ENCODE measurements at regions not wholly inside any gene's neighbourhood (a gene's known extent, or its start where the extent isn't known, plus 50 kb on each side); places are given as distances from the start of the nearest gene placed in this dataset.
A peak's percentile ranks its signal among the peaks of the same experiment; 100 is the strongest.

DNA sequence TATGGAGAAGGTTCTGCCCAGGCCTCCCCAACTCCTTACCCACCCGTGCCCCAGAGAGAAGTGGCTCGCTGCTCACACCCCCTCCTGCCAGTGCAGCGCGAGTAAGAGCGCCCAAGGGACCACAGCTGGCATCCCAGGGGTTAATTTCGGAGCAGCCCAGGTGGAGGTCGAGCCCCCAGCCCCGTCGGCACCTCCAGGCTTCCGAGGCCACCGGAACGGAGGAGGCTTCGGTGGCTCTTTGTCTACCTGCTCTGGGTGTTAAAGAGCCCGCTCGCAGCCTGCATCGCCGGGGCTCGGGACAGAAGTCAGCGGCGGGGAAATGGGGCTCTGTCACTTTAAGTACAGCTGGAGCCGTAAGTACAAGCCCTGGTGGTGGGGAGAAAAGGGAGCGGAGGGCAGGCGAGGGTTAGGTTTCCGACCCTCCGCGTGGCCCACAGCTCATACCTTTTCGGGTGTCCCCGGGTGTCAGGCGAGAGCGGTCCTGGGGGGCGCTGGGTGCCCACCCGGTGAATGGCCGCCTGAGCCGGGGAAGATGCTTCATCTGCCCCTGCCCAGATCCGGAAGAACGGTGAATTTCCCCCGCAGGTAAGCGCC, 89.4 kb upstream of the IPO9 start:
- Histone ChIP-seq H3K27me3 (ENCODE audit: control insufficient read depth in 3 of 3, insufficient read depth in 3 of 3, low read length in 3 of 3) (peaks cover 0 to 13% (median 0%) of the 10 kb centered on the region in 3 donors), H3K27ac (ENCODE audit: low read depth in 1 of 3, low read length in 2 of 3) (peak overlapping the region in 1 of 3 donors; percentile 76), H3K9me3 (ENCODE audit: control insufficient read depth in 2 of 2, insufficient read depth in 1 of 2, low read depth in 1 of 2, low read length in 1 of 2) (no peaks in the 10 kb centered on the region), H3K4me3 (ENCODE audit: low read depth in 1 of 3, low read length in 3 of 3) (peak overlapping the region; percentile 52 to 69 (median 65)), H3K36me3 (ENCODE audit: control insufficient read depth in 3 of 3, insufficient read depth in 2 of 3, low read depth in 1 of 3, low read length in 3 of 3) (peaks cover 0 to 2% (median 0%) of the 10 kb centered on the region in 3 donors), H3K4me1 (ENCODE audit: control insufficient read depth in 3 of 3, insufficient read depth in 2 of 3, low read depth in 1 of 3, low read length in 2 of 3) (peaks cover 0 to 21% (median 14%) of the 10 kb centered on the region in 3 donors)
- 1 to 5% (median 2%) methylated on average over 35 to 38 of the region's 38 CpGs for WGBS, 3 donors
- FAIRE-seq = no peak
- DNase-seq = peak; percentile 79 to 82

DNA sequence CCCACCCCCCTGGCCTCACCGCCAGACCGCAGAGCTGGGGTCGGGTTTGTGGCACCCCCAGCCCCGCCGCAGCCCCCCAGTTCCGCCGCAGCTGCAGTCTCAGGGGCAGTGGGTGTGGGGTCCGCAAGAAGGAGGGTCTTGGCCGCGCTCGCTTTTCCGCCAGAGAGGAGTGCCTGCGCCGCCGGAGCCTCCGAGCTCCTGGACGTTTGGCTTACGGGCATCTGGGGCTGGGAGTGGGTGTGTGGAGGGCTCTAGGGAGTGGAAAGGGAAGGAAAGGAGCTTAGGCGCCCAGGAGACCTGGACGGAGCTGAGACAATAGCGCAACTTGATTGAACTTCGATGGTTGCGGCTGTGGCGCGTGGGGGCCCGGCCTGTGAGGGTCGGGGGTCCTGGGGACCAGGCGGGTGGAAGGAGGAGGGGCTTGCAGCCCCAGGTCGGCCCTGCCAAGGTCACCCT, 88.8 kb upstream of the IPO9 start:
- Histone ChIP-seq H3K27ac (ENCODE audit: low read depth in 1 of 3, low read length in 2 of 3) (peak overlapping the region in 1 of 3 donors; percentile 76), H3K27me3 (ENCODE audit: control insufficient read depth in 3 of 3, insufficient read depth in 3 of 3, low read length in 3 of 3) (peaks cover 0 to 13% (median 0%) of the 10 kb centered on the region in 3 donors), H3K4me3 (ENCODE audit: low read depth in 1 of 3, low read length in 3 of 3) (peak overlapping the region; percentile 52 to 69 (median 65)), H3K9me3 (ENCODE audit: control insufficient read depth in 2 of 2, insufficient read depth in 1 of 2, low read depth in 1 of 2, low read length in 1 of 2) (no peaks in the 10 kb centered on the region), H3K4me1 (ENCODE audit: control insufficient read depth in 3 of 3, insufficient read depth in 2 of 3, low read depth in 1 of 3, low read length in 2 of 3) (peaks cover 0 to 21% (median 14%) of the 10 kb centered on the region in 3 donors), H3K36me3 (ENCODE audit: control insufficient read depth in 3 of 3, insufficient read depth in 2 of 3, low read depth in 1 of 3, low read length in 3 of 3) (peaks cover 0 to 2% (median 0%) of the 10 kb centered on the region in 3 donors)
- DNase-seq (no peak), FAIRE-seq (no peak)
- 1 to 5% (median 3%) methylated on average over 26 to 29 of the region's 29 CpGs for WGBS, 3 donors

DNA sequence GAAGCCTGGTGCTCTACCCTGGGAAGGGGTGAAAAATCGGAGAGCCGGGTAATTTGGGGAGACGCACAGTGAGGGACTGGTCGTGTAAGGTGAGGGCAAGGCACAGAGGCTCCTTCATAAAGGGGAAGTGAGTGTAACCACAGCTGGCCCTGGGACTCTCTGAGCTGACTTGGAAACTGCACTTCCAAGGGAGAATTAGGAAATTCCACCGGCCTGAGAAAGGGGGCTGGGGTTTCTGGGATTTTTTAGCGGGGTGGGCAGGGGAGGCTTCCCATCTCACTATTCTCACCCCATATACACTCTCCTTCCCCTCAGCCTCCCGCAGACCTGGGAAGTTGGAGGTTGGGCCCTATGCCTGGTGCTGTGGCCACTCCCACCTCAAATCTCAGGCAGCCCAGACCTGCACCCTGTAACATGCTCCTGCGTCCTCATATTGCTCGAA, 88.3 kb upstream of the IPO9 start:
- H3K4me1 ChIP-seq (ENCODE audit: control insufficient read depth in 3 of 3, insufficient read depth in 2 of 3, low read depth in 1 of 3, low read length in 2 of 3) = peaks cover 0 to 21% (median 14%) of the 10 kb centered on the region in 3 donors
- no peaks in the 10 kb centered on the region for H3K9me3 ChIP-seq (ENCODE audit: control insufficient read depth in 2 of 2, insufficient read depth in 1 of 2, low read depth in 1 of 2, low read length in 1 of 2)
- peak overlapping the region in 1 of 3 donors; percentile 76 for H3K27ac ChIP-seq (ENCODE audit: low read depth in 1 of 3, low read length in 2 of 3)
- peaks cover 0 to 13% (median 0%) of the 10 kb centered on the region in 3 donors for H3K27me3 ChIP-seq (ENCODE audit: control insufficient read depth in 3 of 3, insufficient read depth in 3 of 3, low read length in 3 of 3)
- H3K4me3 ChIP-seq (ENCODE audit: low read depth in 1 of 3, low read length in 3 of 3) = peak overlapping the region in 2 of 3 donors; percentile 52 to 69
- FAIRE-seq (no peak), DNase-seq (no peak)
- peaks cover 0 to 2% (median 0%) of the 10 kb centered on the region in 3 donors for H3K36me3 ChIP-seq (ENCODE audit: control insufficient read depth in 3 of 3, insufficient read depth in 2 of 3, low read depth in 1 of 3, low read length in 3 of 3)
- WGBS, 3 donors = 10 to 21% (median 11%) methylated on average over 9 of the region's 9 CpGs

DNA sequence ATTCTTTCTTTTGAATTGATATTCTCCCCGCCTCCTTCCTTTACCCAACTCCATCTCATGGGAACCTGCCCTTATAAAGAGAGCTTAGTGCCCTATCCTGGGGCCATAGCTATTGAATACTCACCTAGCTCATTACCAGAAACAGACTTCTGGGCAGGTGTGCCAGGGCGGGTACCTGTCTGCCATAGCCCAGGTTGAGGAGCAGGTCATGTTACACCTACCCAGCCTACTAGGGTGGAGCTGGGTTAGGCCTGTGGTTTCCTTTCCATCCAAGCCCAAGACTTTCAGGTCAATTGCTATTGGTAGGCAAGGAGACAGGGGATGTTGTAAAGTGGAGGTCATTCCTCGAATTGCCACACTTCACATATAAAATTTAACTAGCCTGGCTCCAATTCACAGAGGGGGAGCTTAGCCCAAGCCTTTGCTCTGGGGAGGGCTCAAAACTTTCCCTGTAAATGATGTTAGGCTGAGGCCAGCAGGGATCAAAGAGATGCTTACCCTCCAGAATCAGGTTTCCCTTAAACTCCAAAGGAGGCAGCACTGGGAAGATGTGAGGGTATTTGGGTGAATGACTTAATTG, 87.1 kb upstream of the IPO9 start:
- no peak for FAIRE-seq
- no peak overlapping the region for H3K27ac ChIP-seq (ENCODE audit: low read depth in 1 of 3, low read length in 2 of 3)

DNA sequence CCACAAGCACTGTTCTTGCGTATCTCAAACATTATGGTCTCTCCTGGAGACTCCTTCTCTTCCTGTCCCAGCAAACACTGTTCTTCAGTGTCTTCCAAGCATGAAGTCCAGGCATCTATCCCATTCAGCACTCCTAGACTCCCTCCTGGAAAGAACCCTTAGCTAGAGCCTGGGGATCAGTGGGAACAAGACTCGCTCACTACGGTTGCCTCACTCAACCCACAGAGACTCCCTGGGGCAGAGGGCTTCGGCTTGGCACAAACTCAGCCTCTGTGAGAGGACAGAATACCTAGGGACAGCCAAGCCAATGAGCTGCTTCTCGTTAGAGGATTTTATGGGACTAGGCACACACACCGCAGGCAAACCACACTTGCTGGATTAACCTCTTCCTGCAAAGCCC, 86.5 kb upstream of the IPO9 start:
- Histone ChIP-seq H3K27me3 (ENCODE audit: control insufficient read depth in 3 of 3, insufficient read depth in 3 of 3, low read length in 3 of 3) (peaks cover 0 to 13% (median 0%) of the 10 kb centered on the region in 3 donors), H3K27ac (ENCODE audit: low read depth in 1 of 3, low read length in 2 of 3) (no peak overlapping the region), H3K4me3 (ENCODE audit: low read depth in 1 of 3, low read length in 3 of 3) (no peak overlapping the region), H3K9me3 (ENCODE audit: control insufficient read depth in 2 of 2, insufficient read depth in 1 of 2, low read depth in 1 of 2, low read length in 1 of 2) (no peaks in the 10 kb centered on the region), H3K4me1 (ENCODE audit: control insufficient read depth in 3 of 3, insufficient read depth in 2 of 3, low read depth in 1 of 3, low read length in 2 of 3) (peaks cover 0 to 14% (median 10%) of the 10 kb centered on the region in 3 donors), H3K36me3 (ENCODE audit: control insufficient read depth in 3 of 3, insufficient read depth in 2 of 3, low read depth in 1 of 3, low read length in 3 of 3) (peaks cover 0 to 2% (median 0%) of the 10 kb centered on the region in 3 donors)
- DNase-seq (no peak), FAIRE-seq (no peak)
- 62 to 66% (median 64%) methylated on average over 6 of the region's 6 CpGs for WGBS, 3 donors

More for the DNA sequence above, 87.1 kb upstream of the IPO9 start:
- Histone ChIP-seq H3K36me3 (ENCODE audit: control insufficient read depth in 3 of 3, insufficient read depth in 2 of 3, low read depth in 1 of 3, low read length in 3 of 3) (peaks cover 0 to 2% (median 0%) of the 10 kb centered on the region in 3 donors), H3K9me3 (ENCODE audit: control insufficient read depth in 2 of 2, insufficient read depth in 1 of 2, low read depth in 1 of 2, low read length in 1 of 2) (no peaks in the 10 kb centered on the region), H3K27me3 (ENCODE audit: control insufficient read depth in 3 of 3, insufficient read depth in 3 of 3, low read length in 3 of 3) (peaks cover 0 to 13% (median 0%) of the 10 kb centered on the region in 3 donors), H3K4me3 (ENCODE audit: low read depth in 1 of 3, low read length in 3 of 3) (no peak overlapping the region), H3K4me1 (ENCODE audit: control insufficient read depth in 3 of 3, insufficient read depth in 2 of 3, low read depth in 1 of 3, low read length in 2 of 3) (peaks cover 0 to 16% (median 14%) of the 10 kb centered on the region in 3 donors)
- no peak for DNase-seq
- WGBS, 3 donors = 77 to 81% (median 80%) methylated on average over 3 of the region's 3 CpGs

DNA sequence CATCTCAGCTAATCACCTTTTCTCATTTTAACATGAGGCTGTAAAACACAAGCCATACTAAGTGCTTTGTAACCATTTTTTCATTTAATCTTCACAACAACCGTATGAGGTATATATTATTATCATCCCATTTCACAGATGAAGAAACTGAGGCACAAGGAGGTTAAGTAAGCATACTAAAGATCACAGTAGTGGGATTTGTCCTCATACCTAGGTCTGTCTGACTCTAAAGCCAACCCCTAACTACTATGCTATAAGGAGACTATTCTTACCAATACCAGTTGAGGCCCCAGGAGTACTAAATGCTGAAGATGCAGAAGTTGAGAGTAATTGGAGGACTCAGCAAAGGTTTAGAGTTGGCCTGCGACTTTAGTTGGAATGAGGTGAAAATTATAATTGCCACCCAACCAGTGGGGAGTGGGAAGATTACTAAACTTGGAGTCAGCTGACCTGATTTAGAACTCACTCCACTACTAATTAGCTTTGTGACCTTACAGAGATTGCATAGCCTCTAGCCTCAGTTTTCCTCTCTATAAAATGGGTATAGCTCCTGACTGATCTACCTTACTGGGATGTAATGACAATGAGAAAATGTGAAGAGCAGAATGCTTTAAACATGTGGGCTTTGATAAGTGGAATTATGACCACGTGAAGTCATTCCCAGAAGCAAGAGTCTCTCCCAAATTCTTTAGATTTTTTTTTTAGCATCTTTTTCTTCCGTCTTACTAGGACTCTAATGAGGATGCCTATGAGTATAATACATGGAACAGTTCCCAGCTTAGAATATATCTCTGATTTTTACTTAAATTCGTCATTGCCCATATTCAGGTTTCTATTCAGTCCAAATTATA, 85.8 kb upstream of the IPO9 start:
- peaks cover 0 to 13% (median 0%) of the 10 kb centered on the region in 3 donors for H3K27me3 ChIP-seq (ENCODE audit: control insufficient read depth in 3 of 3, insufficient read depth in 3 of 3, low read length in 3 of 3)
- H3K4me3 ChIP-seq (ENCODE audit: low read depth in 1 of 3, low read length in 3 of 3) = no peak overlapping the region
- FAIRE-seq (no peak), DNase-seq (no peak)
- no peak overlapping the region for H3K27ac ChIP-seq (ENCODE audit: low read depth in 1 of 3, low read length in 2 of 3)
- H3K36me3 ChIP-seq (ENCODE audit: control insufficient read depth in 3 of 3, insufficient read depth in 2 of 3, low read depth in 1 of 3, low read length in 3 of 3) = no peaks in the 10 kb centered on the region
- H3K9me3 ChIP-seq (ENCODE audit: control insufficient read depth in 2 of 2, insufficient read depth in 1 of 2, low read depth in 1 of 2, low read length in 1 of 2) = no peaks in the 10 kb centered on the region
- WGBS, 3 donors = 85 to 95% (median 87%) methylated on average over 5 of the region's 5 CpGs
- peaks cover 0 to 14% (median 9%) of the 10 kb centered on the region in 3 donors for H3K4me1 ChIP-seq (ENCODE audit: control insufficient read depth in 3 of 3, insufficient read depth in 2 of 3, low read depth in 1 of 3, low read length in 2 of 3)

DNA sequence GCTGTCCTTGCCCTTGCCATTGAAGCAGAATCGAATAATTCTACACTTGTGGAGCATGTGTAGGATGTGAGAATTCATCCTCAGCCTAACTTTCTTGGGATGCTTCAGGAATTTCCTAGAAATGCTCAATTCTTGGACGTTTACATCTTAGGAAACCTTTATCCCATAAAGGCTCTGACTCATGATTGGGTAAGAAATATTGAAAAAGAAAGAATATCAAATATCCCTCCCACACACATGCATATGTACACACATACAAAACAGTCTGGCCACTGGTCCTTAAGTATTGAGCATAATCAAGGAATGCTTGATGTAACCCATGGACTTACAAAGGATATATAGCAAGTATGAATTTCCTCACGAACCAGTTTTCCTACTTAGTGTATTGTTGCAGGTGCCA, 83.9 kb upstream of the IPO9 start:
- H3K4me1 ChIP-seq (ENCODE audit: control insufficient read depth in 3 of 3, insufficient read depth in 2 of 3, low read depth in 1 of 3, low read length in 2 of 3) = peaks cover 0 to 5% (median 0%) of the 10 kb centered on the region in 3 donors
- no peaks in the 10 kb centered on the region for H3K9me3 ChIP-seq (ENCODE audit: control insufficient read depth in 2 of 2, insufficient read depth in 1 of 2, low read depth in 1 of 2, low read length in 1 of 2)
- FAIRE-seq (no peak), DNase-seq (no peak)
- H3K4me3 ChIP-seq (ENCODE audit: low read depth in 1 of 3, low read length in 3 of 3) = no peak overlapping the region
- H3K36me3 ChIP-seq (ENCODE audit: control insufficient read depth in 3 of 3, insufficient read depth in 2 of 3, low read depth in 1 of 3, low read length in 3 of 3) = no peaks in the 10 kb centered on the region
- peaks cover 0 to 5% (median 0%) of the 10 kb centered on the region in 3 donors for H3K27me3 ChIP-seq (ENCODE audit: control insufficient read depth in 3 of 3, insufficient read depth in 3 of 3, low read length in 3 of 3)
- H3K27ac ChIP-seq (ENCODE audit: low read depth in 1 of 3, low read length in 2 of 3) = no peak overlapping the region
- 50 to 67% (median 60%) methylated on average over 3 of the region's 3 CpGs for WGBS, 3 donors

DNA sequence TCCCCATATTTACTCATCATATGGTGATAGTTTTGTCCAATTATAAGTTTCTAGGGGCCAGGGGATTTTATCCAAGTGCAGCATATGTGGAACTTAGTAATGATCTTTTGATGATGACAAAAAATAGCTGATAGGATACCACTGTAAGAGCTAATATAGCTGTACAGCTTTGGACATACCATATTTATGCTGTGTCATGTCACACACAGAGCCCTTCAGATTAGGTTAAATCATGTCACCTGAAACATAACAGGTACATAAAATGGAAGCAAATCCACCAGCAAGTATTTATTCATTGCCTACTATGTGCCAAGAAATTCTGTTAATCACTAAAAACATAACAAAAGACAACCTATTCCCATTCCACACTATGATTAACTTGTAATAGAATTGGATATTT, 82.8 kb upstream of the IPO9 start:
- DNase-seq = no peak
- Histone ChIP-seq H3K27me3 (ENCODE audit: control insufficient read depth in 3 of 3, insufficient read depth in 3 of 3, low read length in 3 of 3) (no peaks in the 10 kb centered on the region), H3K27ac (ENCODE audit: low read depth in 1 of 3, low read length in 2 of 3) (no peak overlapping the region), H3K9me3 (ENCODE audit: control insufficient read depth in 2 of 2, insufficient read depth in 1 of 2, low read depth in 1 of 2, low read length in 1 of 2) (no peaks in the 10 kb centered on the region), H3K36me3 (ENCODE audit: control insufficient read depth in 3 of 3, insufficient read depth in 2 of 3, low read depth in 1 of 3, low read length in 3 of 3) (no peaks in the 10 kb centered on the region), H3K4me1 (ENCODE audit: control insufficient read depth in 3 of 3, insufficient read depth in 2 of 3, low read depth in 1 of 3, low read length in 2 of 3) (no peaks in the 10 kb centered on the region), H3K4me3 (ENCODE audit: low read depth in 1 of 3, low read length in 3 of 3) (no peak overlapping the region)
- no peak for FAIRE-seq

Measured in small intestine (tissue), 7 donors.